ENCODE measurements at regions not wholly inside any gene's neighbourhood (a gene's known extent, or its start where the extent isn't known, plus 50 kb on each side); places are given as distances from the start of the nearest gene placed in this dataset.

DNA sequence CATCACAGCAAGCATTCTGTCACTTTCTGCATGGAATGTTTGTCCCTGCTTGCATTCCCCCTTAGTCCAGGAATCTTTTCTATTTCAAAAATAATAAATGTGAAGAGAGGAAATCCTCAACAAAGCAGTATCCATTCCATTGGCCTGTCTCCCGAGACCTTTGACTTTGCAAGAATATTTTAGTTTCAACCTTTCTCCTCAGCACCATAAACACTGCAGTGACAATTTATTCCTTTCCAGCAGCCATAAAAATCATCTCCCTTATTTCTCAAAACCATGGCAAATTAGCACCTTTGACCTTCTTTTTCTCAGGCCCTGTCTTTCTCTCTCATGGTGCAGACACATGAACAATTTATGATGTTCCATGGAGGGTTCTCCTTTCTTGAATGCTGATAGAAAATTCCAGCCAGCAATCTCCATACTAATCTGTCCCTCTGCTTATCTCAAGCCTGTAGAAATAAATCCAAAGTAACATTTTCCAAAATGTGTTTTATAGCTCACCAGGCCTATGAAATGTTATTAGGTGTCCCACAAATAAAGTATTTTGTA is 352.1 kb upstream of the CCL2 start:
- FAIRE-seq, result no peak
- 4% methylated on average over 1 of the region's 1 CpG for WGBS (ENCODE audit: low lambda C conversion rate)
- H3K9ac ChIP-seq (ENCODE audit: insufficient read depth, low read depth, low read length), result no peak overlapping the region
- H3K4me2 ChIP-seq (ENCODE audit: low read depth, low read length), result no peak overlapping the region
- POLR2A ChIA-PET, result no interaction called here
- in situ Hi-C loops (cut with HindIII; ENCODE audit: extremely low pct_ligation_motif_present, low pct_unique_long_range_greater_than_20kb) (no loop called here), intact Hi-C loops (cut with micrococcal nuclease; ENCODE audit: unreplicated experiment) (no loop called here)
- no peak for ATAC-seq
- H3K4me1 ChIP-seq (ENCODE audit: insufficient read depth, low read length), result no peaks in the 10 kb centered on the region
- CTCF ChIA-PET (ENCODE audit: low intra/inter-chr PET ratio, low total read pairs), result no interaction called here
- no TSS peak for BruUV-seq (replicated peaks)
- no peak overlapping the region for H3K27ac ChIP-seq (ENCODE audit: extremely low read length, insufficient read depth, low read length)
- no peaks in the 10 kb centered on the region for H3K27me3 ChIP-seq (ENCODE audit: control insufficient read depth in 1 of 2, insufficient read depth in 2 of 2, low read length in 2 of 2)
- no peak overlapping the region for H3K4me3 ChIP-seq (replicated peaks in 1 of 3; ENCODE audit: insufficient read depth in 1 of 3, low read depth in 2 of 3, low read length in 3 of 3)
- H3K9me3 ChIP-seq (ENCODE audit: low read length), result no peaks in the 10 kb centered on the region
- no peak for TF ChIP-seq RFXAP (CRISPR knock-in tag; IDR thresholded peaks at IDR 0.05; ENCODE audit: borderline replicate concordance)
- no peak for TF ChIP-seq DPF2 (CRISPR knock-in tag; IDR thresholded peaks at IDR 0.05; ENCODE audit: borderline replicate concordance, low read depth)
- TF ChIP-seq, protein P1, sequence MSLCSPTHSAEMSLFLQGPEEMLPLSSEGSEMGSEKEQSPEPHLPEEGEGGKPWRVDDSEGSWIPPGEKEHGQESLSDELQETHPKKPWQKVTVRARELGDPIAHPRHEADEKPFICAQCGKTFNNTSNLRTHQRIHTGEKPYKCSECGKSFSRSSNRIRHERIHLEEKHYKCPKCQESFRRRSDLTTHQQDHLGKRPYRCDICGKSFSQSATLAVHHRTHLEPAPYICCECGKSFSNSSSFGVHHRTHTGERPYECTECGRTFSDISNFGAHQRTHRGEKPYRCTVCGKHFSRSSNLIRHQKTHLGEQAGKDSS (CRISPR knock-in tag; IDR thresholded peaks at IDR 0.05; ENCODE audit: borderline replicate concordance, low read depth), result no peak
- TF ChIP-seq, protein P2, sequence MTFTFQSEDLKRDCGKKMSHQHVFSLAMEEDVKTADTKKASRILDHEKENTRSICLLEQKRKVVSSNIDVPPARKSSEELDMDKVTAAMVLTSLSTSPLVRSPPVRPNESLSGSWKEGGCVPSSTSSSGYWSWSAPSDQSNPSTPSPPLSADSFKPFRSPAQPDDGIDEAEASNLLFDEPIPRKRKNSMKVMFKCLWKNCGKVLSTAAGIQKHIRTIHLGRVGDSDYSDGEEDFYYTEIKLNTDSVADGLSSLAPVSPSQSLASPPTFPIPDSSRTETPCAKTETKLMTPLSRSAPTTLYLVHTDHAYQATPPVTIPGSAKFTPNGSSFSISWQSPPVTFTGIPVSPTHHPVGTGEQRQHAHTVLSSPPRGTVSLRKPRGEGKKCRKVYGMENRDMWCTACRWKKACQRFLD (CRISPR knock-in tag; IDR thresholded peaks at IDR 0.05; ENCODE audit: borderline replicate concordance), result no peak
- TF ChIP-seq PLSCR1 (CRISPR knock-in tag; IDR thresholded peaks at IDR 0.05; ENCODE audit: borderline replicate concordance), result no peak
- TF ChIP-seq ZNF510 (CRISPR knock-in tag; IDR thresholded peaks at IDR 0.05; ENCODE audit: low read depth), result no peak
- no peak for TF ChIP-seq PITX1 (CRISPR knock-in tag; IDR thresholded peaks at IDR 0.05)
- no peak for DNase-seq (ENCODE audit: low spot score)
- no peaks in the 10 kb centered on the region for H3K79me2 ChIP-seq (ENCODE audit: insufficient read depth, low read length)
- no peaks in the 10 kb centered on the region for H4K20me1 ChIP-seq (ENCODE audit: insufficient read depth, low read length)
- no peaks in the 10 kb centered on the region for H3K36me3 ChIP-seq (replicated peaks in 1 of 2; ENCODE audit: control insufficient read depth in 1 of 2, insufficient read depth in 2 of 2, low read length in 2 of 2)
- H2AFZ ChIP-seq (ENCODE audit: low read length), result no peak overlapping the region

All from HepG2 (cell line).